GM20431 (cell line): ENCODE measurements at regions not wholly inside any gene's neighbourhood (a gene's known extent, or its start where the extent isn't known, plus 50 kb on each side); places are given as distances from the start of the nearest gene placed in this dataset.

ENCODE experiments used
- in situ Hi-C: fragments of 300-500 bp; cut with MseI, MboI; formaldehyde crosslinking; loops from one replicate; pipeline ENCODE4 v1.15.0; 2020; ENCODE audit warnings: low sequenced_read_pairs; ENCODE audit not compliant: unreplicated experiment

DNA sequence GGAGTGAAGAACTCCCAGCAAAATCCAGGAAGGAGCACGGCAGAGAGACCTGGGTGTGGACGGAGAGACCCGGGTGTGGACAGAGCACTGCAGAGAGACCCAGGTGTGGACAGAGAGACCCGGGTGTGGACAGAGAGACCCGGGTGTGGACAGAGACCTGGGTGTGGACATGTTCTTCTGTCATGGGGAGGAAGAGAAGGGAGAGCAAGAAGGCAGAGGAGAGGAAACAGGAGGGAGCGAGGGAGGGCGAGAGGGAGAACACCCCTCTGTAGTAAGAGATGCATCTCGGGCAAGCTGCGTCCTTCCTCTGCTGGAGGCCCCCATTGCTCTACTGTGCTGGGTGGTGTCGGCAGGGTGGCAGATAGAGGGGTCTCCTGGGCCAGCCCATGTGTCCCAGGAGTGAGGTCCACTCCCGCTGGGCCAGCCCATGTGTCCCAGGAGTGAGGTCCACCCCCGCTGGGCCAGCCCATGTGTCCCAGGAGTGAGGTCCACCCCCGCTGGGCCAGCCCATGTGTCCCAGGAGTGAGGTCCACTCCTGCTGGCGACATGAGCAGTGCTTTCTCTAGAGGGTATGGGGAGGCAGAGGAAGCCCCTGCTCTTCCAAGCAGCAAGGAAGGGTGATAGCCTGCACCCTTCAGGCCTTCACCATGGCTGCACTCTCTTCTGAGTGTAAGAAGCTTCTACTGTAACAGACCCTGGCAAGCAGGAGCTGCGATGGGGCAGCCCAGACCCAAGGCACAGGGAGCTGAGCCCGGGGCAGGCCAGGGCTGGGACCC lies 934.2 kb downstream of the BRD1 start:
- in situ Hi-C loops, result no loop called here

DNA sequence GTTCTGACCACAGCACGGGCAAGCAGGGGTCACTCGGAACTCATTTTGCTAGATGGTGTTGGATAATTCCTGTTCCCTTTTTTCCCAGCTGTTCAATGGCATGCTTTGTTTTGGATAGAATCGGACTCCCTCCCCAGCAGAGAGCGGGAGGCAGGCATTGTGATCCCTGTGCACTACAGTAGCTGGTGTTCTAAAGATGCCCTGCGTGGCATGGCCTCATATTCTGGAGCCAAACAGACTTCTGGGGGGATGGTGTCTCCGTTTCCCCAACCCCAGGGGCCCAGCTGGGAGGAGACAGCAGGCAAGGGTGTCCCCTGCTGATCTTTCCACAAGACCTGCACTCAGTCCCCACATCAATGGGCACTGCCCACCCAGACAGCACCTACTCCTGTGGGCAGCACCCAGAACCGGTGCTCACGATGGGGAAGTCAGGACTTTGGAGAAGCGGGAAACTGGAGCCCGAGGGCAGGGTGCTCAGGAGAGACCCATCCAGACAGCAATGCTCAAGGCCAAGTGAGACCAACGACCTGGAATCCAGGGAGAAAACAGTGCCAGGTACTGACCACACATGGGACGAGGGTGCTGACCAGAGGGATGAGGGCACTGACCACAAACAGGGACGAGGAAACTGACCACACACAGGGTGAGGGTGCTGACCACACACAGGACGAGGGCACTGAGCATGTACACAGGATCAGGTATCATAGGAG lies 934.9 kb downstream of the BRD1 start:
- in situ Hi-C loops, result no loop called here

DNA sequence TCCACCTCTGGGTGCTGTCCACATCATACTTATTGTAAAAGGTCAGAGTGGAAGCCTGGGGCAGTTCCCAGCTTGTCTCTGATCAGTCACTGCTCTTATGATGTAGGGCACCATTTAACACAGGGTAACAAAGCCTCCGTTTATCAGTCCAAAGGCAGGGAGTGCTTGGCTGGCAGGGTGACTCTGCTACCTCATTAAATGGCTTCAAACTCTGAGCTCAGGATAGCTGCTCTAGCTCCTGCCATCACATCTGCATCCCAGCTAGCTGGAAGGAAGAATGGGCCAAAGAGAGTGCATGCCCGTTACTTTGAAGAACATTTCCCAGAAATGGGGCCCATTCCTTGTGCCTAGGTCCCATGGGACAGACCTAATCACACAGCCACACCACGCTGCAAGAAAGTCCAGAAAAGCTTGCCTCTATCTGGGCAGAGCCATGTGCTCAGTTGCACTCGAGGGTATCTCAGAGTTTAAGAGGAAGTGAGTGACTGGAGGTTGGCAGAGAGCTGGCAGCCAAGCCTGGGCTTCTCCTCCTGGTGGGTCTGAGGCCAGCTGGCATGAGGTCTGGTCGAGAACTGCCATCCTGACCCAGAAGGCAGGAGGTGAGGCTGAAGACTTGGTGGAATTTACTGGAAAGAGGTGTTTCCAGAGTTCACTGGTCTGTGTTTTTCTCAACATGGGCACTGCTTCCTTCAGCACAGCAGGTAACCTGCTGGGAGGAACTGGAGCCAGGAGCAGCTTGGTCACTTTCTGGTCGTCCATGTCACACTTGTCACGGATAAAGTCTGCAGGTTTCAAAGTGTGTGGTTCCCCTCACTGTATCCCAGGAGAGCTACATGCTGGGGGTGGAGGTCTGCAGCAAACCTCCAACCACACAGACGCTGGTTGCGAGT lies 935.7 kb downstream of the BRD1 start:
- in situ Hi-C loops, result no loop called here

DNA sequence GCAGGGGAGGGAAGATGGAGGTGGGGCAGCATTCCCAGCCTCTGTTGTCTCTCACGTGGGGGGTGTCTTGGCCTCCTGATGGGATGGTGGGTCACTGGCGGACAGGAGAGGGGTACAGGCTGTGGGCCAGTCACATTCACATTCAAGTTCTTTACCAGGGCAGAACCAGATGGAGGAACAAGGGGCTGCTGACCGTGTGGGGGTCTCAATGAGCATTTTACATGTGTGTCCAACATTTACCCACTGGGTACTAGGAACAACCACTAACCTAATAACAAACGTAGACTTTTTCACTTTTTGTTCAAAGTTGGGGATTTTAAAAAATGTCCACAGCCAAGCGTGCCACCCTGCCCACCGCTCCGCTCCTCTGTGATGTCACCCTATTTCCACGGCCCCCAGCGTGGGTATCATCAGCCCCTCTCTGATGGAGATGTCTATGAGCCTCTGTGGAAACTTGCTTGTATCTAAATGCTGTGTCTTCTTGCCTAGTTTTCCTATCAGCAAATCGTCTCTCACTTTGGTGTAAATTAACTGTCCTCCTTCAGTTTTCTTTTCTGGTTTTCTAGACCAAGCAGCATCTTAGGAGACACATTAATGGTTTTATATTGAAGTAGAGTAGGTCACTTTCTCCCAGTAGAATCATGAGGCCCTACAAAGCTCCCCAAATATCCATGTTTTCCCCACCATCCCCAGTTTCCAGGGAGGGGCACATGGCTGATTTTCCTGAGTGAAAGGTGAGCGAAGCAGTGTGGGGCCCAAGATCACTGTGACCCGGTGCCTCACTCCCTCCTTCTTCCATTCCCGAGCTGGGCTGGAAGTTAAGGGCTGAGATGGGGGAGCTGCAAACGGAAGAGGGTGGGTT lies 936.7 kb downstream of the BRD1 start:
- in situ Hi-C loops, result no loop called here

DNA sequence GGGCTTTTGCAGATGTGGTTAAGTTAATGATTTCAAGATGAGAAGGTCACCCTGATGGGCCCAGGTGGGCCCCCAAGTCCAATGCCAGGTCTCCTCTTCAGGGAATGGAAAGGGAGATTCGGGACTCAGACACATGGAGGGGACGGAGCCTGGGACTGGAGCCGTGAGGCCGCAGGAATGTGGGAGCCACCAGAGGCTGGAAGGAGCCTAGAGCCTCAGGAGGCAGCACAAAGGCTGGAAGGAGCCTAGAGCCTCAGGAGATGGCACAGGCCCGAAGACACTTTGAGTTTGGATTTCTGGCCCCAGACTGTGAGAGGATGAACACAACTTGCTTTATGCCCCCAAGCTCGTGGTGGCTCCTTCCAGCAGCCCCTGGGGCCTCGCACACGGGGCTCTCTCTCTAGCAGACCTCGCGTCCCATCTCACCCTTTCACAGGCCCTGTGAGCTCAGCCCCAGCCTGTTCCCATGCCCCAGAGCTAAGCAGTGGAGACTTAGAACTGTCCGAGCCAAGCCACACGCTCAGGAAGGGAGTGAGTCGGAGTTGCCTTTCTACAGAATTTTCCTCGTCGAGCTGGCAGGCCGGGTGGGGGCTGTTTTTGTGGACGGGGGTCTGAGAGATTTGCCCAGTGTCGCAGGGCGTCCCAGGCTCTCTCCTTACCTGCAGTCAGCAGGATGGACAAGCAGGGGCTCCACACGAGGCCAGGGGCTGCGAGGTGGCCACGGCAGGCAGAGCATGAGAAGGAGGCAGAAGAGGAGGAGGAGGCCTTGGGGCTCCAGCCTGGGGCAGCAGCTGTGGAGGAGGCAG lies 937.6 kb downstream of the BRD1 start:
- in situ Hi-C loops, result no loop called here

DNA sequence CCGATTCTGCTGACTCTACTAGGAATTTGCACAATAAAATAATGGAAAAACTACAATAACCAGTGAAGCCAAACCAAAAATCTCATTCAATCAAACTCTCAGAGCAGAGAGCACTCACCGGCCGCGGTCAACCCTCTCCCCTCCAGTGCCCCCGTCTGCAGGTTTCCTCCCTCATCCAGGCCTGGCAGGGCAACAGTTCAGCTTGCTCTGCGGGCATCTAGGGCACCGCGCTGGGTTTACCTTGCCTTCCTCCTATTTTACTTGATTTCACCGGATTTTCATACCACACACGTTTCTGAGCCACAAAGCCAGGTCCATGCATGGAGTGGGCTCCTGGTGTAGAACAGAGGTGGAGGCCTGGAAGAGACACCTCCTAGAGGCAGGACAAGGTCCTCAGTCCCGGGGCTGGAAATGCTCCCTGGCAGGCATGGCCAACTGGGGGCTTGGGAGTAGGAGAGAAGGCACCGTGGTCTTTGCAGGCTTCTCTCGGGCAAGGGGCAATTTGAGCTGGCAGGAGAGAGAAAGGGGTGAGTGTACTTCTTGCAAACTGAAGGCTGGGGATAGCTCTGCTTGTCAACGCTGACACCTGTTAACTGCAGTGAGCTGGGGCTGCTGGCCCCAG lies 938.4 kb downstream of the BRD1 start:
- in situ Hi-C loops, result no loop called here

DNA sequence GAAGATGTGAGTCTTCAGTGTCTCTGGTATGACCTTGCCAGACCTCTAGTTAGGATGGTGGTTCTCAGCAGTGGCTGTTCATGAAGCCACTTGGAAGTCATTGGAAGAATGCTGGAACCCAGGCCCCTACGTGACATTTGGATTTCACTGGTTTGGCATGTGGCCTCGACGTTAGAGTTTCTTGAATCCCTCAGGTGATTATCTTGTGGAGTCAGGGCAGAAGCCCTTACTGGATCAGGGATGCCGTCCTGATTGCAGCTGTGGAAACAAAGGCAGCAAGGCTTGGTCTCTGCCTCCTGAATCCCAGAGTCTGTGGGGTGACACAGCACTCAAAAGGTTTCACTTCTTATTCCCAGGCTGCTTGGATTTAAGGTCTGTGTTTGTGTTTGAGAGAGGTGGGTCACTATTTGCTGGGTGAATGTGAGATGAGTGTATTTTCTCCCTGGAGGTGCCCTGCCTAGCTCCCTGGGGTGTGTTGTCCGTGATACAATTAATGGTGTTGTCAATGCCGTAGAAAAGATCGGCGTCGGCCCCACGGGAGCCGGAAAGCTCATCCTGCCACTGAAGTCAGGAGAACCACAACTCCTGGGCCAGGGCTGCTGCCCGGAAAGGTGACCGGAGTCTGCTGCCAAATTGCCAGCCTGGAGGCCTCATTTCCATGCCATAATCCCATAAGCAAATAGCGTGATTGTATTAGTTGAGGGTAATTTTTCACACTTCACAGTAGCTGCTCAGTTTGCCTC lies 939.0 kb downstream of the BRD1 start:
- in situ Hi-C loops, result no loop called here

DNA sequence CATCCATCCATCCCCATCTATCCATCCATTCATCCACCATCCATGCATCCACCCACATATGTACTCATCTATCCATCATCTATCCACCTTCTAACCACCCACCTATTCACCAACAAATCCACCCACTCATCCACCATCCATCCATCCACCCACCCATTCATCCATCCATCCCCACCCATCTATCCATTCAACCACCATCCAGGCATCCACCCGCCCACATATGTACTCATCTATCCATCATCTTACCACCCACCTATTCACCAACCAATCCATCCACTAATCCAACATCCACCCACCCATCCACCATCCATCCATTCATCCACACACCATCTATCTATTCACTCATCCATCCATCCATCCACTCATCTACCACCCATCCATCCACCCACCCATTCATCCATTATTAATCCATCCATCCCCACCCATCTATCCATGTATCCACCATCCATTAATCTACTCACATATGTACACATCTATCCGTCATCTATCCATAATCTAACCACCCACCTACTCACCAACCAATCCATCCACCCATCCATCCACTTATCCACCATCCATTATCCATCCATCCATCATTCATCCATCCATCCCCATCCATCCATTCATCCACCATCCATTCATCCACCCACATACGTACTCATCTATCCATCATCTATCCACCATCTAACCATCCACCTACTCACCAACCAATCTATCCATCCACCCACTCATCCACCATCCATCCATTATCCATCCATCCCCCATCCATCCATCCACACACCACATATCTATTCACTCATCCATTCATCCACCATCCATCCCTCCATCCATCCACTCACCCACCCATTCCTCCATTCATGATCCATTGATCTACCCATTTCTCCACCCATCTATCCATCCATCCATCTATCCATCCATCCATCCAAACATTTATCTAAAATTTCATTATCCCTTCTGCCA lies 940.0 kb downstream of the BRD1 start:
- in situ Hi-C loops, result no loop called here

DNA sequence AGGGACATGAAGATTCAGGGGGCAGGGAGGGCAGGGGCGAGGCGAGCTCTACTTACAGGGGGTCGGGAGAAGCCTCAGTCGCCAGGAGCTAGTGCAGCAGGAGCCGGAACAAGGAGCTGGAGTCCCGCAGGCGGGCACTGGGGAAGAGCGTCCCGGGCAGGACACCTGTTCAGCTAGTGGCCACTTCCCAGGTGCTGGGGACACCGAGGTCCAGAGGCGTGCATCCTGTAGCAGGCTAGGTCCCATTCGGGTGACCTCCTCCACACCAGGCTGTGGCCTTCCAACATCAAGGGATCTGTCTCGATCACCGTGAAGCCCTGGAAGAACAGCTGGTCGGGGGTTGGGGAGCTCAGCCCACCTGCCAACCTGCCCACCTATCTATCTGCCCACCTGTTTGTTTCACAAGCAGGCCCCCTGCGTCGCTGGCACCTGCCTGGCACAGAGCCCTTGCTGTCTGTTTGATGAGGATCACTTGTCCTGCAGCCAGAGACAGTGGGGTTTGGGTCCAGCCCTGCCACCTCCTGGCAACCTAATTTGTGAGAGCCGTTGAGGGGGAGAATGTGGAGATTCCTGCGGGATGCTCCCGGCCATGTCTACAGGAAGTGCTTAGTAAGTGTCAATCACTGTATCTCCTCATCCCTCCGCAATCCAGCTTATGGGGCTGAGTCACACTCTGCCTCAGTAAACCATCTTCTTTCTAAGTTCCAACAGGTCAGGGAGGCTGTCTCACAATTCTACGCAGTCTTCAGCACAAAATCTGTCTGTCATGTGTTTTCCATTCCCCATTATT lies 940.9 kb downstream of the BRD1 start:
- in situ Hi-C loops, result no loop called here

DNA sequence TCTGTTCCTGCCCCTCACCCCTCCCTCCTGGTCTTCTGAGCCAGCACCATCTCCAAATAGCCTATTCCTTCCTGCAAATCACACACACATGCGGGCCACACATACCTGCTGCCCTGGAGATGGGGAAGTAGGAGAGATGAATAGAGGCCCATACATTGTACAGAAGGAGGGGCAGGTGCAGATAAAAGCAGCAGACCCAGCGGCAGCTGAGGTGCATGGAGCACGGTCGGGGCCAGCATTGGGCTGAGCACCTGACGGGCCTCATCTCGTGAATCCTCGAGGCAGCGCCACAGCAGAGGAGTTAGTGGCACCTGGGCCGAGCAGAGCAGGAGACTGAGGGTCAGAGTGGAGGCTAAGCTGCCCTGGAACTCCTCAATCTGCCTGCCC lies 941.8 kb downstream of the BRD1 start:
- in situ Hi-C loops, result no loop called here

DNA sequence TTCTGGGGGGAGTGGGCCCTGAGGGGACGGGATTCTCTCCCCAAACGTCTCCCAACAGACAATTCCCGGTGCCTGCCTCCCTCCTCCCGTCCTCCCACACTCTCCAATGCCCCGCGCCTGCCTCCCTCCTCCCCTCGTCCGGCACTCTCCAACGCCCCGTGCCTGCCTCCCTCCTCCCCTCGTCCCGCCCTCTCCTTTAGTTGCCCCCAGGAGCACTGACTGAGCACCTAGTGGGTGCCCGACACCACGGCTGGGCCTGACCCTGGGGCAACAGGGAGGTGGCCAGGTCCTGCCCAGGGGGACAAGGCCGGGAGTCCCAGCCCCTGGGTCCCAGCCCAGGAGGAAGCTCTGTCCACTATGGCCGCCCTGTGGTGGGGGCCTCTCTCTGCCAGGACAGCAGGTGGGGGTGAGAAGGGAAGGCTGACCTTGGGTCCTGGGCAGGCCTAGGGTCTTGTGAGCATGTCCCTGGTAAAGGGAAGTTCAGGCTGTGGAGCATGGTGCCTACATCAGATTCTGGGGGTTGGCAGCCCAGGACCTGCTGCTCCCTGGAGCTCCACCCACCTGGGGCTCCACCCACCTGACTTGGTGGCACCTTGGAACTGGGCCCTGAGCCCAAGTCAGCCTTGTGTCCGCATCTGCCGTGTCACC lies 942.3 kb downstream of the BRD1 start:
- in situ Hi-C loops, result no loop called here

DNA sequence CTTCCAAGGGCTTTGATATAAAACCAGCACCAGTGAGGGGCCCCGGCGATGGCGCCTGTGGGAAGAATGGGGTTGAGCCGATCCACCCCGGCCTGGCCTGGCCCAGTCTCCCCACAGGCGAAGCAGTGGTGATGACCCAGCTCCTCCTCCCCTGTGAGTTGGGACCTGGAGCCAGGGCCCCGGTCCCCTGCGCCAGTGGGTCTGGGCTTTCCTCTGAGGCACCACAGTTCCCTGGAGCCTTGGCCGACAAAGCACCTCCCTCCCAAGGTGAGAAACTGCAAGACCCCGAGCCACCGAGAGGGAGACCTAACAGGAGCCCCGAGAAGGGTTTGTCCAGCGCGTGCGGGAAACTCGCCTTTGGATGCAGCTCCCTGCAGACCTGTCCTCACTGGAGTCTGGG lies 942.9 kb downstream of the BRD1 start:
- in situ Hi-C loops, result no loop called here

DNA sequence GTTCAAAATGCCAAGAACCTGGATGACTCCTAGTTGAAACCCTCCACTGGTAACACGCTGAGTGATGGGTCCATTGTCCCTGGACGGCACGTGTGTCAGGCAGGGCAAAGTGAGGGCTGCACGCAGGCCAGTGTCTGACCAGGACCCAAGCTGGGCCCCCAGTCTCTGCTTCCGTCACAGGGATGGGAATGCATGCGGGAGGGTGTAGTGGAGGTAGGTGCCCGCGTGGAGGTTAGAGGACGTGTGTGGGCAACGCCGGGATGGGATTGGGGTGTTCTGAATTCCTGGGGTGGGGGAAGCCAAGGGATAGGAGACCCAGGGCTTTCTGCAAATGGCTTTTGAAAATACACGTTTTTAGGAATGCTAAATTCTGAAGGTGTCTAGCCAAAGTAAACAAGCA lies 943.3 kb downstream of the BRD1 start:
- in situ Hi-C loops, result no loop called here

DNA sequence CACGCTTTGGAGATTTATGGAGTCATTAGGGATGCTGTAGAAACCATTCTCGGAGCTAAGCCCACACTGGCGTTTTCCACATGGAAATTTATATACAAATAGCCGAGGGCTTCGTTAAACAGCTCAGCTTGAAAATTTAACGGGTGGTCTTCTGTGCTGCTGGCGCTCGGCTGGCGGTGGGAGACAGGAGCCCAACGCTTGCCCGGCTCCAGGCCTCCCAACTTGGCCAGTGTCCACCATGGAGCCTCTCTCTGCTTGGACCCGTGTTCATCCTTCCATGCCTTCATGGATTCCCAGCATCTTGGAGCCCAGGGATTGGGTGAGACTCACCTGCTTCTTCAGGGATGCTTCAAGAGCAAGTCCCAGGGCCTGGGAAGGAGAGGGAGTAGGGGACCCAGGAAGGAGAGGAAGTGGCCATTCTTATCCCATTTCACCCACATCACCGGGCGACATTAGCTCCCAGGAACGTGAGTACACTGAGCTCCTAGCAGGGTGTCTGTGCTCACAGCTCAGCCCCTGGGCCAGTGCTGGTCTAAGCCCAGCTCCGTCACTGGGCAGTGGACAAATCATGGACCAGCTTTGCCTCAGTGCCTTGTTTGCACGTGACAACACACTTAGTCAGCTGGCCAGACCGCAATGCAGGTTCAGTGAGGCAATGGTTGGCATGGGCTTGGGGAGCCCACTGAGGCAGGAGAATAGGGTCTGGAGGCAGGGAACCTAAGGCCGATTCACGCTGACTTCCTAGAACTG lies 944.3 kb downstream of the BRD1 start:
- in situ Hi-C loops, result no loop called here

DNA sequence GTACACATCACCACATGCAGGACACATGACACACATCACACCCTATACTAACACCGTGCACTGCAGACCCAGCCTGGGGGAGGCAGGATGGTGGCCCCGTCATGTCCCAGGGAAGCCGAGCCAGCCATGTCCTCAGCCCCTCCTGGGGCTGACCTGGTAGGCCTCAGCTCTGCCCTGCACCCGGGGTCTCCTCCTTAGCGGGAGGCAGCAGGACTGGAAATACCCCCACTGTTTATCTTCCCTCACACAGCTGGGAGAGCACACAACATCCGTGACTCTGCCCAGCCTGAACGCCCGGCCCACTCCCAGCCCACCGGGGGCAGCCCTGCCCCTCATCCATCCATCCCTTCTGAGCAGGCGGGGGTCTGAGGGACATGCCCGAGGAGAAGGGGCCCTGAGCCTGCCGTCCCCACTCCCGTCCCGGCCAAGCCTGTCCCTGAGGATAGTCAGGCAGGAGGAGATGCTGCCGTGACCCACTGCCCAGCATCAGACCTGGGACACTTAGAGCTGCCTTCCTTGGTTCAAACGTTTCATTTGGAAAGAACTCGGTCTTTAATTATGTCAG lies 945.0 kb downstream of the BRD1 start:
- in situ Hi-C loops, result no loop called here
